ENCODE measurements at regions not wholly inside any gene's neighbourhood (a gene's known extent, or its start where the extent isn't known, plus 50 kb on each side); places are given as distances from the start of the nearest gene placed in this dataset.

DNA sequence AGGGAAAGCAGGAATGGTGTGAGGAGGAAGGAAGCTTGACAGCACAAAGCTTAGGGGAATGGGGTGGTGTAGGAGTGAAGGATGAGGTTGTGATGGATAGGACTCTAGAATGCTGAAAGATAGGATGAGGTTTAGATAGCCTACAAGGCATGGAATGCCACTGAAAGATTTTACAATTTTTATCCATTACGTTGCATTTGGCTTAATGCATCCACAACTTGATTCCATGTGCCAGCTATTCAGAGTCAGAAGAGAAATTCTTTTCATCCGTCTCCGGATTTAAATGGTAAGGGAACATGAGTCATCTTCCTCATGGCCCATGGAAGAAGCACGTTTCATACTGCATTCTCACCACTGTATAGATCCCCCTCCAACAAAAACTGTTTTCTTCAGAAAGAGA, 212.4 kb upstream of the BMPER start:
- H3K36me3 Mint-ChIP-seq (ENCODE audit: low read depth), result peaks cover 12% of the 10 kb centered on the region
- no peak for DNase-seq
- H3K4me1 Mint-ChIP-seq (ENCODE audit: low read depth), result no peaks in the 10 kb centered on the region
- peaks cover 7% of the 10 kb centered on the region for H3K9me3 Mint-ChIP-seq
- no peak overlapping the region for H3K27ac Mint-ChIP-seq
- H3K27me3 Mint-ChIP-seq, result no peaks in the 10 kb centered on the region
- no peak overlapping the region for H3K4me3 Mint-ChIP-seq

DNA sequence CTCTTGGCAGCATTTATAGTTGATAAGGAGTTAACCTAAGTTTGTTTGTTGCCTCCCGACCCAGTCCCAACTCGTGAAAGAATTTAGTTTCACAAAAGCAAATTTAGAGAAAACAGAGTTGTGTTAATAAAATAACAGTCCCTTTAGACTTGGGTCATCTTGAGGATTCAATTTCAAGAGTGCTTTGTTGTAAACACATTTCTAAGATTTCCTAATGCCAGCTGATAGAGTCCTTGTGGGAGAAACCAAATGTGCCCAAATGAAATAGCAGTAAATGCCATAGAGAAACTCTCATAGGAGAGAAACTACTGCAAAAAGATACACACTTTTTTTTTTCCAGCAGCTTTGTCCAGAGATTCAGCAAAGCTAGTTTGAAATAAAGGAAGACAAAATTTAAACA, 211.3 kb upstream of the BMPER start:
- no peak overlapping the region for H3K27ac Mint-ChIP-seq
- H3K4me1 Mint-ChIP-seq (ENCODE audit: low read depth), result no peaks in the 10 kb centered on the region
- DNase-seq, result no peak
- H3K27me3 Mint-ChIP-seq, result no peaks in the 10 kb centered on the region
- peaks cover 11% of the 10 kb centered on the region for H3K9me3 Mint-ChIP-seq
- H3K4me3 Mint-ChIP-seq, result no peak overlapping the region
- peaks cover 16% of the 10 kb centered on the region for H3K36me3 Mint-ChIP-seq (ENCODE audit: low read depth)

DNA sequence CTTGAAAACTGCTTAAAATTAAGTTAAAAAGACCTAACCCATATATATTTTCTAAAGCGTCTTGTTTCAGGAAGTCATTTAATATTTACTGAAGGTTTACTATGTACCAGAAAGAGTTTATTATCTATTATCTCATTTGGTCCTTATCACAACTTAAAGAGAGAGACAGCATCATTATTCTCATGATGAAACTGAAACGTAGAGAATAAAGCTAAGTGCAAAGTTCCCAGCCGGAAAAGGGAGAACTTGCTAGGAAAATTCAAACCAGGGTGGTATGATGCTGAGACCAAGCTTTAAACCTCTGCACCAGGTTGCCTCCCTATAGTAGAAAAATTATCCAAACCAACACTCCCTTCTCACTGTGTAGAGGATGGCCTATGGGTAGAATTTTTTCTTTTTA, 207.7 kb upstream of the BMPER start:
- Mint-ChIP-seq H3K27ac (no peak overlapping the region), H3K9me3 (peaks cover 32% of the 10 kb centered on the region), H3K4me3 (no peak overlapping the region), H3K36me3 (ENCODE audit: low read depth) (peaks cover 34% of the 10 kb centered on the region), H3K4me1 (ENCODE audit: low read depth) (no peaks in the 10 kb centered on the region), H3K27me3 (no peaks in the 10 kb centered on the region)
- DNase-seq, result no peak

DNA sequence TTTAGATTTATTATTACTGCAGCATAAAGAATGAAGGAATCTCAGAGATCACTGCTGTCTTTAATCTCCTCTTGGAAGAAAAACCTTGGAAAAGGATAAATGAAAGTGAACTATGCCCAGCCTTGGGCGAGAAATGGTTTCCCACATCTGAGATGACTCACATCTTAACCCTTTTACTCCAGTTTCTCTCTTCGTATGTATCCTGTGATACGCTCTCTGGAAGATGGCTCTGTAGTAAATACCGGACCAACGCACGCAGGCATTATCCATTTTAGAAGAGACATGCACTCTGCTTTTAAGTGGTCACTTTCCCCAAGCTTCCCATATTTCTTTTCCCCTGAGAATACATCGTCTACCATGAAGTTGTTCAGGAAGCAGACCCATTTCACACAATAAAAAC, 207.3 kb upstream of the BMPER start:
- Mint-ChIP-seq H3K4me3 (no peak overlapping the region), H3K36me3 (ENCODE audit: low read depth) (peaks cover 34% of the 10 kb centered on the region), H3K4me1 (ENCODE audit: low read depth) (no peaks in the 10 kb centered on the region), H3K27me3 (no peaks in the 10 kb centered on the region), H3K27ac (no peak overlapping the region), H3K9me3 (peaks cover 32% of the 10 kb centered on the region)
- DNase-seq, result no peak

DNA sequence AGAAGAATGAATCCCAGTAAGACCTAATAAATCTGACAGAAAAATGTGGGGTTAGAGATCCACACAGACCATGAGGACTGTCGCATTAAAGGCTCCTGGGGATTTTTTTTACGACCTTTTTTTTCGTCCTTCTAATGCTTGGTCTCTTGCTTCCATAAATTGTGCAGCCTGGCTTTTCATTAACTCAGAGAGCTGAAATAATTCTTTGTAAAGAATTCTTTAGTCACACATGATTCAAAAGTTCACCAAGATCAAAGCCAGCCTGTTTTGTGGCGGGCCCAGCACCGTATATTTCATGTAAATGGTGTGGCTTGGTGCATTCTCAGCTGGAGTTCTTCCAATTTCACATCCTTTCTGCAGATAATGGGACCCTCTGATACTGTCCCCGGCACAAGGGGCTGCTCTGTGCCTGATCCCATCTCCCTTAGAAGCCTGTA, 206.6 kb upstream of the BMPER start:
- Mint-ChIP-seq H3K36me3 (ENCODE audit: low read depth) (peaks cover 34% of the 10 kb centered on the region), H3K27ac (no peak overlapping the region), H3K4me1 (ENCODE audit: low read depth) (no peaks in the 10 kb centered on the region), H3K9me3 (peaks cover 32% of the 10 kb centered on the region), H3K27me3 (no peaks in the 10 kb centered on the region), H3K4me3 (no peak overlapping the region)
- DNase-seq, result no peak

DNA sequence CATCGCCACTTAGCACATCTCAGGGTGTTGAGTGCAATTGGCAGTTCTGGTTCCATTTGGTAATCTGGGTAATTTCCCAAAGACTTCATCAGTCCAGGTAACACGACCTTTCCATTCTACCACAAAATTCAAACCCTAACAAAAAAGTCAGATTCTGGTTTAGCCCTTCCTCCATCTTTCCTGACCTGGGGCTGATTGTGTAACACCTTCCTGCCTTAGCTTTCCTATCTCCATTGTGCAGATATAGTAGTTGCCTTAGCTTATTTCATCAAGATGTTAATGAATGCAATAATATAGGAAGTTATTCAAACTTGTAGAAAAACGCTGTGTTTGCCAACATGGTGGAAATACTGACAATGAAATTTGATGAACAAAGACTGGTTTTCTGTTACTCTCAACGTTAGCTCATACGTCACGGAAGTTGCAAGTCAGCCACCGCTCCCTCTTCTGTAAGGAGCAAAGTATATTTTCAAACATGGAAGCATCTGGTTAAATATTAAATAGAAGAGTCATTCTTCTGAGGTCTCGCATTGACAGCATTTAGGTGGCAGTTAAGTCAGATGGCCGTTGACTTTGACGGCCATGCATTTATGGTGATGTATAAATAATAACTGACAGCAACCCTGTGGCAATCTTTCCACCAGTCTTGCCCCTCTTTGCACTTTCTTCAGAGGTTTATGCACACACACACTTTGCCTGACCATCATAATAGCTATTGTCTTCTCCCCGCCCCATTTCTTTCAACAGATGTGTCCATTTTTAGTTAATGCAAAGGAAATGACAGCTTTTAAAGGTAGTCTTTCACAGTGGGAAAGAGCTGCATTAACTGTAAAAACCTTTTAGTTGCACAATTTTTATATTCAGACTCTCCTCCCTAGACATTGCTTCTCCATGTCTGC, 205.1 kb upstream of the BMPER start:
- no peak overlapping the region for H3K4me3 Mint-ChIP-seq
- H3K36me3 Mint-ChIP-seq (ENCODE audit: low read depth), result peaks cover 34% of the 10 kb centered on the region
- no peaks in the 10 kb centered on the region for H3K27me3 Mint-ChIP-seq
- DNase-seq, result no peak
- peaks cover 32% of the 10 kb centered on the region for H3K9me3 Mint-ChIP-seq
- no peak overlapping the region for H3K27ac Mint-ChIP-seq
- no peaks in the 10 kb centered on the region for H3K4me1 Mint-ChIP-seq (ENCODE audit: low read depth)

DNA sequence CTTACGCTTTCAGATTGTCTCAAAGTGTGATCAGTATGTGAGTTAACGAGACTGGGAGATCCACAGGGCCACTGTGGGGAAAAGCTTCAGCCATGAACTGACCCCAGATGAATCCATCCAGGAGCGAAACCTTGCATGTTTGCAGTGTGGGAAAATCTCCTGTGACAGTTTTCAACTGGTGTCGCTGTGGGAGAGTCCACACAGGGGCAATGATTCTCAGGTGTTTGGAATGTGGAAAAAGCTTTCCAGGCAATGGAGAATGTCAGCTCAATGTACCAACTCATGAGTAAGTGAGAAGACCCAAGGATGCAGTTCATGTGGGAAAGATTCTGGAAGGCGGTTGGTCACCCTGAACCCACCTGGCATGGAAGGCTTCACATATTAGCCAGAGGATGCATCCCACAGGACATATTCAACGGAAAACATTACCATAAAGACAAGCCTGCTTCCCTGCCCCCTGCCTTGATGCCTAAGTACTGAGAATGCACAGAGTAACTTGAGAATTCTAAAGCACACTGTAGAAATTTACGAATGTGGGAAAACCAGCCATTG, 204.1 kb upstream of the BMPER start:
- Mint-ChIP-seq H3K36me3 (ENCODE audit: low read depth) (peaks cover 34% of the 10 kb centered on the region), H3K4me3 (no peak overlapping the region), H3K9me3 (peaks cover 32% of the 10 kb centered on the region), H3K4me1 (ENCODE audit: low read depth) (no peaks in the 10 kb centered on the region), H3K27me3 (no peaks in the 10 kb centered on the region), H3K27ac (no peak overlapping the region)
- no peak for DNase-seq

DNA sequence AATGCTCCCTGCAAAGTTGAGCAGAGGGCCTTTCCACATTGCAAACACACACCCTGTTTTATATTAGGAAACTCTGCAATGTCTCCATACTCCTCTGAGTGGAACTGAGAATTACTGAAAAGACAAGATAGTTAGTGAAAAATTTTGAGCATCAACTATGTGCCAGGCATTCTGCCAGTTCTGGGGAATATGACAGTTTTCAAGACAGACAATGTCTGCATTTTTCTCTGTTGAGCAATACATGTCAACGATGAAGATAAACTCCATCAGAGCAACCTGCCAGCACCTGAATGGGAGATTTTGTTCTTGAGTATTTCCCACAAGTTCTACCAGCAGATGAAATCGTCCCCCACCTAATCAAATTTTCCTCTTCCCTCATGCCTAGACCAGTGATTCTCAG, 203.4 kb upstream of the BMPER start:
- H3K4me1 Mint-ChIP-seq (ENCODE audit: low read depth), result no peaks in the 10 kb centered on the region
- no peaks in the 10 kb centered on the region for H3K27me3 Mint-ChIP-seq
- H3K9me3 Mint-ChIP-seq, result peaks cover 32% of the 10 kb centered on the region

DNA sequence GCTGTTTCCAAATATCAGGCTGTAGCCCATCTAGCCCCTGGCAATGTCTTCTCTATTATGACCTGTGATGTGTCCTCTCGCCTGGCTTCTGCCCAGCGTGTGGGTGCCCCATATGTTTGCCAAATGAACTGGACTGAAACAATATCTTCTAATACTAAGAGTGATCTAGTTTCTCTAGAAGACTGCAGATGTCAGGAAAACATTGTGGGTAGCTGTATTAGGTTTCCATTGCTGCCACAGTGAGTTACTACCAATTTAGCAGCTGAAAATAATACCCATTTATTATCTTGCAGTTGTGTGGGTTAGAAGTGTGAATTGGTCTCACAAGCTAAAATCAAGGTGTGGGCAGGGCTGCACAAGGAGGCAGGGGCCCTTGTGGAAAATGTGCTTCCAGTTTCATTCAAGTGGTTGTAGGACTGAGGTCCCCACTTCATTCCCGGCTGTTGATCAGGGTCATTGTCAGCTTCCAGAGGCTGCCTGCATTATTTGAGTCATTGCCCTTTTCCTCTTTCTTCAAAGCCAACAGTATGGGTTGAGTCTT, 202.8 kb upstream of the BMPER start:
- DNase-seq, result no peak
- Mint-ChIP-seq H3K27me3 (no peaks in the 10 kb centered on the region), H3K4me1 (ENCODE audit: low read depth) (no peaks in the 10 kb centered on the region), H3K27ac (no peak overlapping the region), H3K4me3 (no peak overlapping the region), H3K36me3 (ENCODE audit: low read depth) (peaks cover 34% of the 10 kb centered on the region), H3K9me3 (peaks cover 32% of the 10 kb centered on the region)

More for the DNA sequence above, 203.4 kb upstream of the BMPER start:
- peaks cover 34% of the 10 kb centered on the region for H3K36me3 Mint-ChIP-seq (ENCODE audit: low read depth)
- H3K4me3 Mint-ChIP-seq, result no peak overlapping the region
- DNase-seq, result no peak
- H3K27ac Mint-ChIP-seq, result no peak overlapping the region

DNA sequence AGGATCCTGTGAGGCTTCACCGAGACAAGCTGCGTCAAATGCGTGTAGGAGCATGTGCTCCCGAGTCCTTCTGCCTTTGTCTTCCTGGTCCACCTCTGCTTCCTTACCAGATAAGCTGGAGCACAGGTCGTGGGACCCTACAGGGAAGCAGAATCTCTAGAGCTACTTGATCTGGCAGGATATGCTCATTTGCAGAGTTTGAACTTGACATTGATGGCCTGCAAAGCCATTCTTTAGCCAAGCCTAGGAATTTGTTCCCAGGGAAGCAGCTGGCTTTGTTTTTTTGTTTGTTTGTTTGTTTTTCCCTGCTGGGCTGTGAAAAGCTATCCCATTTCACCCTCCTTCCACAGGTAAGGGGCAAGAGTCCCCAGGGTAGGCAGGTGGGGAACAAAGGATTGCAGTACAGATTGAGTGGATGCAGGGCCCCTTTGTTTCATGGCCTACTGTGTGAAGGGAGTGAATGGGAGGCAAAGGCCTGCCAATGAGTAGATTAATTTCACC, 200.0 kb upstream of the BMPER start:
- Mint-ChIP-seq H3K4me1 (ENCODE audit: low read depth) (no peaks in the 10 kb centered on the region), H3K9me3 (peaks cover 16% of the 10 kb centered on the region), H3K27ac (no peak overlapping the region), H3K36me3 (ENCODE audit: low read depth) (peaks cover 18% of the 10 kb centered on the region), H3K27me3 (no peaks in the 10 kb centered on the region), H3K4me3 (no peak overlapping the region)
- no peak for DNase-seq

DNA sequence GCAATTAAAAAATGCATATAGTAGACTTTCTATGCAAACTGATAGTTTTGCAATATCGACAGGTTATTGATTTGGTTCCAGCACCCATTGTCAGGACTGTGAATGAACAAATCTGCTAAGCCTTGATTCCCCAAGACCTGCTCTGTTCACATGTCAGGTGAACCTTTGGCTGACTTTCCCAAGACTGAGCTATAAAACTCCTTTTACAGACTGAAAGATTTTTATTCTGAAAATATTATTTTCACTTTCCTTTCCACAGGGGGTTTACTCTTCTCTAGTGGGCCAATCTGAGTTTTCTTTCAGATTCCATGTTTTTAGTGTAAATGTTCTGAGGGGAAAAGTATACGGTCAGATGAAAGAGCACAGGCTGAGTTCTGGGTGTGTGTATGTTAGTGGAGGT, 199.2 kb upstream of the BMPER start:
- H3K9me3 Mint-ChIP-seq, result peaks cover 9% of the 10 kb centered on the region
- no peak overlapping the region for H3K27ac Mint-ChIP-seq
- no peaks in the 10 kb centered on the region for H3K27me3 Mint-ChIP-seq
- peaks cover 11% of the 10 kb centered on the region for H3K36me3 Mint-ChIP-seq (ENCODE audit: low read depth)
- no peak overlapping the region for H3K4me3 Mint-ChIP-seq
- DNase-seq, result no peak
- H3K4me1 Mint-ChIP-seq (ENCODE audit: low read depth), result no peaks in the 10 kb centered on the region

DNA sequence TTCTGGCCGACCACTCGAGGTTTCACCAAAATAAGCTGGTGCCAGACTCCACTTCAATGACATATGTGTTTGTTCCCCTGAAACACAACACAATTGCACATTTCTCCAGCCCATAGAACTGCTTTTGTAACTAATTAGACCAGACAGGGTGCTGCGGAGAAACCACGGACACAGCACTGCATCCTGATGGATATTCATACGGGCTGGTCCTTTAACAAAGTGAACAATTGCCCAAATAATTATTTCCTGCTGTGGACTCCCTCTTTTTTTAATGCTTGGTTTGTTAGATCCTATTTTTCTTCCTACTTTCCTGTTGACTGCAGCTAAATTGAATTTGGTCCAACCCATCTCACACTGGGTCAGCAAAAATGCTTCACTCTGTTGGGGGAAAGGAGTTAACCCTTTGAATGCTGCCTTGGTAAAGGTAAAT, 198.6 kb upstream of the BMPER start:
- H3K36me3 Mint-ChIP-seq (ENCODE audit: low read depth), result peaks cover 7% of the 10 kb centered on the region
- H3K27me3 Mint-ChIP-seq, result no peaks in the 10 kb centered on the region
- no peak overlapping the region for H3K27ac Mint-ChIP-seq
- no peaks in the 10 kb centered on the region for H3K4me1 Mint-ChIP-seq (ENCODE audit: low read depth)
- peaks cover 7% of the 10 kb centered on the region for H3K9me3 Mint-ChIP-seq
- DNase-seq, result no peak
- no peak overlapping the region for H3K4me3 Mint-ChIP-seq

DNA sequence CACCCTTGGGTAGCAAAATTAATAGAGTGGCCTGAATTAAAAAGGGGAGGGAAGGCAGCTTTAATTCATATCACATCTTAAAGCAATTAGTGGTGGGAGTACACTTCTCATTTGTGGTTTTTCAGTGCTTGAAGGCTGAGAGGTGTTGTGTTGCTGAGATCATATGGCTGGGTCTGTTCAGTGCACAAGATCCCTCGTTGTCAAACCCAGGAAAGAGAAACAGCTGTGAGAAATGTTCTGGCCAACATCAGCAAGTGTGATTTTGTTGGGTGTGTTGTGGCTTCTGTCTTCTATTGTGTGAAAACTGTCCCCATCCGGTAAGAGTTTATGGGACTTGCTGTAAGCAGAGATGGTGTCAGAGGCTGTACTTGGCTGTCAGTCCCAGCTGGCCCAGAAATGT, 197.9 kb upstream of the BMPER start:
- Mint-ChIP-seq H3K9me3 (peaks cover under 1% of the 10 kb centered on the region), H3K4me1 (ENCODE audit: low read depth) (no peaks in the 10 kb centered on the region), H3K4me3 (no peak overlapping the region), H3K36me3 (ENCODE audit: low read depth) (peaks cover under 1% of the 10 kb centered on the region), H3K27me3 (no peaks in the 10 kb centered on the region), H3K27ac (no peak overlapping the region)
- no peak for DNase-seq

DNA sequence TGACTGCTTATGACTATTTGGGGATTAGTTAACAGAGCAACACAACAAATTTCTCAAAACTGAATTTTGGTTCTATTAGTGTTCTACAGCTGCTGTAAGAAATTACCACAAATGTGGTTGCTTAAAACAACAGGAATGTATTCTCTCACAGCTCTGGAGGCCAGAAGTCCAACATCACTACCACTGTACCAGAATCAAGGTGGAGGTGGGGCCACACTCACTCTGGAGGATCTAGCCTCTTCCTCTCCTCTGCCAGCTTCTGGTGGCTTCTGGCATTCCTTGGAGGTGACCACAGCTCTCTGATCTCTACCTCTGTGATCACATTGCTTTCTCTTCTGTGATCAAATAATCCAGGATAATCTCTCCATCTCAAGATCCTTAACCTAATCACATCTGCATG, 194.7 kb upstream of the BMPER start:
- no peaks in the 10 kb centered on the region for H3K27me3 Mint-ChIP-seq
- H3K4me1 Mint-ChIP-seq (ENCODE audit: low read depth), result no peaks in the 10 kb centered on the region
- no peaks in the 10 kb centered on the region for H3K9me3 Mint-ChIP-seq
- H3K27ac Mint-ChIP-seq, result no peak overlapping the region
- H3K36me3 Mint-ChIP-seq (ENCODE audit: low read depth), result no peaks in the 10 kb centered on the region
- DNase-seq, result no peak
- no peak overlapping the region for H3K4me3 Mint-ChIP-seq

Measured in activated T-cell treated with anti-CD3 and anti-CD28 coated beads, Interleukin-2, amount 50 U/mL, for 24 hours (primary cell).